ENCODE measurements at regions not wholly inside any gene's neighbourhood (a gene's known extent, or its start where the extent isn't known, plus 50 kb on each side); places are given as distances from the start of the nearest gene placed in this dataset.

GRCh38 chr6:126439040-126439439 is 99.1 kb downstream of the CENPW start:
- TF ChIP-seq, protein P1, sequence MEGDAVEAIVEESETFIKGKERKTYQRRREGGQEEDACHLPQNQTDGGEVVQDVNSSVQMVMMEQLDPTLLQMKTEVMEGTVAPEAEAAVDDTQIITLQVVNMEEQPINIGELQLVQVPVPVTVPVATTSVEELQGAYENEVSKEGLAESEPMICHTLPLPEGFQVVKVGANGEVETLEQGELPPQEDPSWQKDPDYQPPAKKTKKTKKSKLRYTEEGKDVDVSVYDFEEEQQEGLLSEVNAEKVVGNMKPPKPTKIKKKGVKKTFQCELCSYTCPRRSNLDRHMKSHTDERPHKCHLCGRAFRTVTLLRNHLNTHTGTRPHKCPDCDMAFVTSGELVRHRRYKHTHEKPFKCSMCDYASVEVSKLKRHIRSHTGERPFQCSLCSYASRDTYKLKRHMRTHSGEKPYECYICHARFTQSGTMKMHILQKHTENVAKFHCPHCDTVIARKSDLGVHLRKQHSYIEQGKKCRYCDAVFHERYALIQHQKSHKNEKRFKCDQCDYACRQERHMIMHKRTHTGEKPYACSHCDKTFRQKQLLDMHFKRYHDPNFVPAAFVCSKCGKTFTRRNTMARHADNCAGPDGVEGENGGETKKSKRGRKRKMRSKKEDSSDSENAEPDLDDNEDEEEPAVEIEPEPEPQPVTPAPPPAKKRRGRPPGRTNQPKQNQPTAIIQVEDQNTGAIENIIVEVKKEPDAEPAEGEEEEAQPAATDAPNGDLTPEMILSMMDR (IDR thresholded peaks at IDR 0.05; ENCODE audit: insufficient read depth, low read length, poor library complexity, severe bottlenecking) = no peak
- no peak for TF ChIP-seq EZH2phosphoT487 (conservative IDR thresholded peaks at IDR 0.05; ENCODE audit: low read length)
